KMS-11 (cell line): ENCODE measurements at regions not wholly inside any gene's neighbourhood (a gene's known extent, or its start where the extent isn't known, plus 50 kb on each side); places are given as distances from the start of the nearest gene placed in this dataset.

ENCODE experiments used
- H2AFZ ChIP-seq: fragments of 200-600 bp; sonication (generic); 2 replicates; pipeline ENCODE4 v1.6.1; 2016; ENCODE audit warnings: antibody characterized with exemption, mixed run types, low read depth
- H3K27ac ChIP-seq: fragments of 200-600 bp; sonication (generic); 2 replicates; pipeline ENCODE4 v1.6.1; 2016; ENCODE audit warnings: mild to moderate bottlenecking, mixed run types
- H3K27me3 ChIP-seq: fragments of 200-600 bp; sonication (generic); 2 replicates; pipeline ENCODE4 v1.6.1; 2017; ENCODE audit warnings: mild to moderate bottlenecking, low read depth, mixed run types, moderate library complexity; ENCODE audit not compliant: insufficient read depth
- H3K36me3 ChIP-seq: fragments of 200-600 bp; sonication (generic); 2 replicates; pipeline ENCODE4 v1.6.1; 2017; ENCODE audit warnings: mild to moderate bottlenecking, mixed run types; ENCODE audit not compliant: insufficient read depth
- H3K4me1 ChIP-seq: fragments of 200-600 bp; sonication (generic); 2 replicates; pipeline ENCODE4 v1.6.1; 2016; ENCODE audit warnings: mild to moderate bottlenecking, low read depth, mixed run types; ENCODE audit not compliant: poor library complexity, severe bottlenecking
- H3K4me2 ChIP-seq: fragments of 200-600 bp; sonication (generic); 2 replicates; pipeline ENCODE4 v1.7.0; 2016; ENCODE audit warnings: mild to moderate bottlenecking, mixed run types
- H3K4me3 ChIP-seq: fragments of 200-600 bp; sonication (generic); IDR thresholded peaks from 2 replicates; pipeline ENCODE4 v1.6.1; 2017; ENCODE audit warnings: low read depth, low read length, mixed read lengths; ENCODE audit not compliant: insufficient read depth
- H3K79me2 ChIP-seq: fragments of 200-600 bp; sonication (generic); 2 replicates; pipeline ENCODE4 v1.6.1; 2016; ENCODE audit warnings: low read depth, mixed run types; ENCODE audit not compliant: insufficient read depth
- H3K9ac ChIP-seq: fragments of 200-600 bp; sonication (generic); 2 replicates; pipeline ENCODE4 v1.6.1; 2016; ENCODE audit warnings: mild to moderate bottlenecking, mixed run types
- H4K20me1 ChIP-seq: fragments of 200-600 bp; sonication (generic); 2 replicates; pipeline ENCODE4 v1.6.1; 2016; ENCODE audit warnings: mild to moderate bottlenecking, mixed run types; ENCODE audit not compliant: insufficient read depth
- CTCF ChIP-seq: fragments of 200-600 bp; sonication (generic); conservative IDR thresholded peaks from 2 replicates; pipeline ENCODE4 v1.6.1; 2017; ENCODE audit warnings: low read depth, mild to moderate bottlenecking, antibody characterized with exemption, low read length, moderate library complexity, mixed read lengths

GRCh38 chr2:226052772-226053416 is 653.4 kb downstream of the NYAP2 start:
- Histone ChIP-seq H3K4me2 (no peak overlapping the region), H2AFZ (no peak overlapping the region), H3K27me3 (no peaks in the 10 kb centered on the region), H3K4me1 (no peaks in the 10 kb centered on the region), H3K9ac (no peak overlapping the region), H4K20me1 (no peaks in the 10 kb centered on the region), H3K27ac (no peak overlapping the region), H3K36me3 (no peaks in the 10 kb centered on the region), H3K4me3 (no peak overlapping the region), H3K79me2 (no peaks in the 10 kb centered on the region)
- no peak for TF ChIP-seq CTCF

GRCh38 chr2:226050822-226051221 is 651.3 kb downstream of the NYAP2 start:
- Histone ChIP-seq H3K4me1 (no peaks in the 10 kb centered on the region), H3K27ac (no peak overlapping the region), H3K4me2 (no peak overlapping the region), H3K27me3 (no peaks in the 10 kb centered on the region), H4K20me1 (no peaks in the 10 kb centered on the region), H3K79me2 (no peaks in the 10 kb centered on the region), H3K4me3 (no peak overlapping the region), H3K36me3 (no peaks in the 10 kb centered on the region), H3K9ac (no peak overlapping the region), H2AFZ (no peak overlapping the region)
- TF ChIP-seq CTCF: no peak

- Histone ChIP-seq H3K9ac (no peak overlapping the region), H3K27ac (no peak overlapping the region)
Observed at GRCh38 chr2:226048611-226049010, 649.1 kb downstream of the NYAP2 start.

GRCh38 chr2:226045080-226045479 is 645.6 kb downstream of the NYAP2 start:
- Histone ChIP-seq H3K79me2 (no peaks in the 10 kb centered on the region), H3K27ac (no peak overlapping the region), H3K4me1 (no peaks in the 10 kb centered on the region), H4K20me1 (no peaks in the 10 kb centered on the region), H3K27me3 (no peaks in the 10 kb centered on the region), H3K4me2 (no peak overlapping the region), H3K4me3 (no peak overlapping the region), H3K9ac (no peak overlapping the region), H3K36me3 (no peaks in the 10 kb centered on the region), H2AFZ (no peak overlapping the region)
- TF ChIP-seq CTCF: no peak

More at GRCh38 chr2:226048611-226049010, 649.1 kb downstream of the NYAP2 start:
- Histone ChIP-seq H3K4me2 (no peak overlapping the region), H3K79me2 (no peaks in the 10 kb centered on the region), H4K20me1 (no peaks in the 10 kb centered on the region), H3K4me1 (no peaks in the 10 kb centered on the region), H3K27me3 (no peaks in the 10 kb centered on the region), H2AFZ (no peak overlapping the region), H3K36me3 (no peaks in the 10 kb centered on the region), H3K4me3 (no peak overlapping the region)
- TF ChIP-seq CTCF: no peak
